ENCODE measurements at regions not wholly inside any gene's neighbourhood (a gene's known extent, or its start where the extent isn't known, plus 50 kb on each side); places are given as distances from the start of the nearest gene placed in this dataset.

GRCh38 chr7:155862123-155862892 is 50.0 kb upstream of the SHH start:
- no peak overlapping the region for H3K27ac ChIP-seq
- H3K27me3 ChIP-seq = peaks cover 0 to 15% of the 10 kb centered on the region in 2 donors
- peak in 1 of 2 donors; percentile 24 for DNase-seq
- H3K4me1 ChIP-seq = no peaks in the 10 kb centered on the region
- no peak overlapping the region for H3K4me3 ChIP-seq
- no peaks in the 10 kb centered on the region for H3K9me3 ChIP-seq
- TF ChIP-seq CTCF (IDR thresholded peaks at IDR 0.05) = no peak
- no peaks in the 10 kb centered on the region for H3K36me3 ChIP-seq
- intact Hi-C loops (cut with DNase I; ENCODE audit: low total_unique reads) = no loop called here
